Right atrium auricular region (tissue), 2 donors: ENCODE measurements at regions not wholly inside any gene's neighbourhood (a gene's known extent, or its start where the extent isn't known, plus 50 kb on each side); places are given as distances from the start of the nearest gene placed in this dataset.

Experiments used
- DNase-seq: peaks from one replicate; pipeline ENCODE4 v3.0.0-alpha.2; 2019; ENCODE audit warnings: low spot score
- H3K27ac ChIP-seq, 2 donors: fragments of 200-600 bp; sonication (generic); 1 replicate in 1 of 2; 2 replicates in 1 of 2; pipeline ENCODE4 v1.5.1; 2016 to 2019
- H3K27me3 ChIP-seq, 2 donors: fragments of 200-600 bp; sonication (generic); one replicate each; pipeline versions ENCODE4 v1.5.1 to v1.6.0; 2017 to 2019
- H3K36me3 ChIP-seq: fragments of 200-600 bp; sonication (generic); one replicate; pipeline ENCODE4 v1.5.1; 2016
- H3K4me1 ChIP-seq, 2 donors: fragments of 200-600 bp; sonication (generic); one replicate each; pipeline versions ENCODE4 v1.5.1 to v1.6.0; 2017 to 2019
- H3K4me3 ChIP-seq, 2 donors: fragments of 200-600 bp; sonication (generic); 1 replicate in 1 of 2; 2 replicates in 1 of 2; pipeline ENCODE4 v1.5.1; 2017 to 2019; ENCODE audit warnings: mild to moderate bottlenecking in 1 of 2, moderate library complexity in 1 of 2
- H3K9me3 ChIP-seq, 2 donors: fragments of 200-600 bp; sonication (generic); one replicate each; pipeline ENCODE4 v1.5.1; 2019
- CTCF ChIP-seq, 2 donors: fragments of 200-600 bp; sonication (generic); IDR thresholded peaks; one replicate each; pipeline ENCODE4 v1.5.1; 2019; ENCODE audit warnings: antibody characterized with exemption in 2 of 2

- H3K4me1 ChIP-seq = no peaks in the 10 kb centered on the region
- H3K27ac ChIP-seq = no peak overlapping the region
- H3K36me3 ChIP-seq = no peaks in the 10 kb centered on the region
- no peaks in the 10 kb centered on the region for H3K9me3 ChIP-seq
- H3K27me3 ChIP-seq = no peaks in the 10 kb centered on the region
- DNase-seq = no peak
- TF ChIP-seq CTCF (IDR thresholded peaks at IDR 0.05) = no peak
- H3K4me3 ChIP-seq = no peak overlapping the region
These were observed 99.8 kb downstream of the EPDR1 start for GRCh38 chr7:38020121-38020785.

- DNase-seq = no peak
- Histone ChIP-seq H3K4me3 (no peak overlapping the region), H3K27ac (no peak overlapping the region), H3K36me3 (no peaks in the 10 kb centered on the region), H3K27me3 (no peaks in the 10 kb centered on the region), H3K9me3 (no peaks in the 10 kb centered on the region), H3K4me1 (no peaks in the 10 kb centered on the region)
- TF ChIP-seq CTCF (IDR thresholded peaks at IDR 0.05) = no peak
These were observed 101.5 kb downstream of the EPDR1 start for GRCh38 chr7:38021892-38022291.

GRCh38 chr7:38025815-38026214, 105.4 kb downstream of the EPDR1 start:
- no peak for DNase-seq
- Histone ChIP-seq H3K4me3 (no peak overlapping the region), H3K4me1 (no peaks in the 10 kb centered on the region), H3K9me3 (no peaks in the 10 kb centered on the region), H3K27ac (no peak overlapping the region), H3K27me3 (no peaks in the 10 kb centered on the region), H3K36me3 (no peaks in the 10 kb centered on the region)
- no peak for TF ChIP-seq CTCF (IDR thresholded peaks at IDR 0.05)

GRCh38 chr7:38027884-38028455, 107.5 kb downstream of the EPDR1 start:
- Histone ChIP-seq H3K9me3 (no peaks in the 10 kb centered on the region), H3K4me1 (no peaks in the 10 kb centered on the region), H3K36me3 (no peaks in the 10 kb centered on the region), H3K27ac (no peak overlapping the region), H3K27me3 (no peaks in the 10 kb centered on the region), H3K4me3 (no peak overlapping the region)
- DNase-seq = no peak
- no peak for TF ChIP-seq CTCF (IDR thresholded peaks at IDR 0.05)

GRCh38 chr7:38034062-38034908, 113.8 kb downstream of the EPDR1 start:
- no peaks in the 10 kb centered on the region for H3K9me3 ChIP-seq
- no peak for DNase-seq
- no peaks in the 10 kb centered on the region for H3K36me3 ChIP-seq
- H3K4me3 ChIP-seq = no peak overlapping the region
- no peaks in the 10 kb centered on the region for H3K27me3 ChIP-seq
- no peak overlapping the region for H3K27ac ChIP-seq
- no peak for TF ChIP-seq CTCF (IDR thresholded peaks at IDR 0.05)
- H3K4me1 ChIP-seq = no peaks in the 10 kb centered on the region
